Loucy (cell line): ENCODE measurements at regions not wholly inside any gene's neighbourhood (a gene's known extent, or its start where the extent isn't known, plus 50 kb on each side); places are given as distances from the start of the nearest gene placed in this dataset.

Experiments
- H2AFZ ChIP-seq: fragments of 200-600 bp; sonication (generic); 2 replicates; pipeline ENCODE4 v1.6.0; 2016; ENCODE audit warnings: antibody characterized with exemption, mild to moderate bottlenecking, low read length, moderate library complexity
- H3F3A ChIP-seq: fragments of 200-600 bp; 2 replicates; pipeline ENCODE4 v1.6.0; 2016; ENCODE audit warnings: antibody characterized with exemption, low read depth, mild to moderate bottlenecking
- H3K27me3 ChIP-seq: fragments of 200-600 bp; sonication (generic); 2 replicates; pipeline ENCODE4 v1.6.1; 2014; ENCODE audit warnings: low read length, mild to moderate bottlenecking; ENCODE audit not compliant: insufficient read depth, poor library complexity, severe bottlenecking
- H3K36me3 ChIP-seq: fragments of 200-600 bp; sonication (generic); 2 replicates; pipeline ENCODE4 v1.6.1; 2016; ENCODE audit warnings: low read length; ENCODE audit not compliant: insufficient read depth
- H3K4me1 ChIP-seq: fragments of 200-600 bp; sonication (generic); 2 replicates; pipeline ENCODE4 v1.5.1; 2014; ENCODE audit warnings: low read length, mild to moderate bottlenecking; ENCODE audit not compliant: insufficient read depth, poor library complexity, severe bottlenecking
- H3K4me2 ChIP-seq: fragments of 200-600 bp; sonication (generic); 2 replicates; pipeline ENCODE4 v1.6.0; 2014; ENCODE audit warnings: antibody characterized with exemption, low read length, low read depth, mild to moderate bottlenecking; ENCODE audit not compliant: poor library complexity, severe bottlenecking
- H3K4me3 ChIP-seq: fragments of 200-600 bp; sonication (generic); 2 replicates; pipeline ENCODE4 v1.5.1; 2014; ENCODE audit warnings: low read length, mild to moderate bottlenecking, mixed read lengths; ENCODE audit not compliant: poor library complexity, severe bottlenecking
- H3K79me2 ChIP-seq: fragments of 200-600 bp; sonication (generic); 2 replicates; pipeline ENCODE4 v1.6.1; 2014; ENCODE audit warnings: low read length; ENCODE audit not compliant: insufficient read depth
- H3K9ac ChIP-seq: fragments of 200-600 bp; sonication (generic); 2 replicates; pipeline ENCODE4 v1.6.0; 2014; ENCODE audit warnings: mild to moderate bottlenecking, low read depth, low read length, moderate library complexity; ENCODE audit not compliant: poor library complexity, severe bottlenecking
- H3K9me2 ChIP-seq: fragments of 200-600 bp; sonication (generic); replicated peaks from 2 replicates; pipeline ENCODE4 v1.6.1; 2016; ENCODE audit warnings: low read depth, low read length, mixed read lengths
- H3K9me3 ChIP-seq: fragments of 200-600 bp; sonication (generic); 2 replicates; pipeline ENCODE4 v1.6.1; 2014; ENCODE audit warnings: mild to moderate bottlenecking, antibody characterized with exemption, low read length, low read depth; ENCODE audit not compliant: insufficient read depth
- H4K20me1 ChIP-seq: fragments of 200-600 bp; sonication (generic); 2 replicates; pipeline ENCODE4 v1.6.0; 2014; ENCODE audit warnings: antibody characterized with exemption, low read length, mild to moderate bottlenecking; ENCODE audit not compliant: insufficient read depth, poor library complexity, severe bottlenecking
- EZH2phosphoT487 ChIP-seq: fragments of 200-600 bp; IDR thresholded peaks from 2 replicates; pipeline ENCODE4 v1.6.1; 2018; ENCODE audit warnings: antibody characterized with exemption, mild to moderate bottlenecking, moderate library complexity, borderline replicate concordance
- TF ChIP-seq, protein P1 (sequence below): fragments of 200-600 bp; sonication (generic); conservative IDR thresholded peaks from 2 replicates; pipeline ENCODE4 v1.5.1; 2014; ENCODE audit warnings: mild to moderate bottlenecking, antibody characterized with exemption, low read length

GRCh38 chr3:25229586-25229985, 198.5 kb upstream of the RARB start:
- Histone ChIP-seq H3K9me3 (no peaks in the 10 kb centered on the region), H3K4me1 (peaks cover 8% of the 10 kb centered on the region)

DNA sequence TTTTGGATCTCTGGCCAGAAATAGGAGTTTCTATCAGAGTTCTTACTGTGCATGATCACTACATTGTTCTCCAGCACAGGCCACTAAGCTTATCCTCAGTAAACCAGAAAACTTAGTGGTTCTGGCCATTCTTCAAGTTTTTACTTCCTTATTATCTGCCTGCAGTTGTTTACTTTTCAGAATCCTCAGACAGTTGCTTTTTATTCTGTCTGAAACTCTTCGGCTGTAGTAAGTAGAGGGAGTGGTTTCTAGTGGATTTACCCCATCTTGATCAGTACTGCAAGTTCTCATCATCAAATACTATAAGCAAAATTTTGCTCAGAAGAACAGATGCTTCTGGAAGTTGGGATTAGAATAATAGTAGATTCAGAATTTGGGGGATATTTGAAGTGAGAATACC, 193.0 kb upstream of the RARB start:
- no peaks in the 10 kb centered on the region for H3F3A ChIP-seq
- H3K9ac ChIP-seq = peak overlapping the region; percentile 39
- H3K9me3 ChIP-seq = no peaks in the 10 kb centered on the region
- peak overlapping the region; percentile 44 for H2AFZ ChIP-seq
- H3K79me2 ChIP-seq = no peaks in the 10 kb centered on the region
- H3K36me3 ChIP-seq = no peaks in the 10 kb centered on the region
- no peaks in the 10 kb centered on the region for H4K20me1 ChIP-seq
- H3K9me2 ChIP-seq = no peaks in the 10 kb centered on the region
- TF ChIP-seq EZH2phosphoT487 = no peak
- TF ChIP-seq, protein P1, sequence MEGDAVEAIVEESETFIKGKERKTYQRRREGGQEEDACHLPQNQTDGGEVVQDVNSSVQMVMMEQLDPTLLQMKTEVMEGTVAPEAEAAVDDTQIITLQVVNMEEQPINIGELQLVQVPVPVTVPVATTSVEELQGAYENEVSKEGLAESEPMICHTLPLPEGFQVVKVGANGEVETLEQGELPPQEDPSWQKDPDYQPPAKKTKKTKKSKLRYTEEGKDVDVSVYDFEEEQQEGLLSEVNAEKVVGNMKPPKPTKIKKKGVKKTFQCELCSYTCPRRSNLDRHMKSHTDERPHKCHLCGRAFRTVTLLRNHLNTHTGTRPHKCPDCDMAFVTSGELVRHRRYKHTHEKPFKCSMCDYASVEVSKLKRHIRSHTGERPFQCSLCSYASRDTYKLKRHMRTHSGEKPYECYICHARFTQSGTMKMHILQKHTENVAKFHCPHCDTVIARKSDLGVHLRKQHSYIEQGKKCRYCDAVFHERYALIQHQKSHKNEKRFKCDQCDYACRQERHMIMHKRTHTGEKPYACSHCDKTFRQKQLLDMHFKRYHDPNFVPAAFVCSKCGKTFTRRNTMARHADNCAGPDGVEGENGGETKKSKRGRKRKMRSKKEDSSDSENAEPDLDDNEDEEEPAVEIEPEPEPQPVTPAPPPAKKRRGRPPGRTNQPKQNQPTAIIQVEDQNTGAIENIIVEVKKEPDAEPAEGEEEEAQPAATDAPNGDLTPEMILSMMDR = no peak
- H3K4me3 ChIP-seq = peak overlapping the region; percentile 21
- H3K27me3 ChIP-seq = no peaks in the 10 kb centered on the region
- H3K4me2 ChIP-seq = peak overlapping the region; percentile 61
- H3K4me1 ChIP-seq = peaks cover 24% of the 10 kb centered on the region

More at GRCh38 chr3:25229586-25229985, 198.5 kb upstream of the RARB start:
- no peaks in the 10 kb centered on the region for H3K79me2 ChIP-seq
- H3K9me2 ChIP-seq = no peaks in the 10 kb centered on the region
- no peaks in the 10 kb centered on the region for H4K20me1 ChIP-seq
- no peak for TF ChIP-seq EZH2phosphoT487
- TF ChIP-seq, protein P1 = no peak
- H3K4me3 ChIP-seq = no peak overlapping the region
- H3F3A ChIP-seq = no peaks in the 10 kb centered on the region
- no peak overlapping the region for H2AFZ ChIP-seq
- H3K27me3 ChIP-seq = no peaks in the 10 kb centered on the region
- H3K9ac ChIP-seq = no peak overlapping the region
- H3K4me2 ChIP-seq = no peak overlapping the region
- H3K36me3 ChIP-seq = no peaks in the 10 kb centered on the region

GRCh38 chr3:25235466-25235865, 192.6 kb upstream of the RARB start:
- Histone ChIP-seq H3K79me2 (no peaks in the 10 kb centered on the region), H3K27me3 (no peaks in the 10 kb centered on the region), H3K4me1 (peaks cover 24% of the 10 kb centered on the region), H3F3A (0 out of 2 replicates have a peak, but pooled peaks cover 2% of the 10 kb centered on the region), H4K20me1 (no peaks in the 10 kb centered on the region), H3K36me3 (no peaks in the 10 kb centered on the region), H3K4me2 (peak overlapping the region; percentile 61), H3K9me3 (no peaks in the 10 kb centered on the region), H2AFZ (peak overlapping the region; percentile 44; the same call in 1 of the 2 replicates), H3K4me3 (peak overlapping the region; percentile 21), H3K9me2 (no peaks in the 10 kb centered on the region), H3K9ac (no peak overlapping the region)
- TF ChIP-seq EZH2phosphoT487 = no peak
- TF ChIP-seq, protein P1 = no peak
